ENCODE measurements at regions not wholly inside any gene's neighbourhood (a gene's known extent, or its start where the extent isn't known, plus 50 kb on each side); places are given as distances from the start of the nearest gene placed in this dataset.

- DNase-seq, result no peak
These were observed 343.1 kb upstream of the ARGLU1 start for GRCh38 chr13:106911020-106911419.

- DNase-seq, result no peak
These were observed 338.6 kb upstream of the ARGLU1 start for GRCh38 chr13:106906426-106906996.

- no peak for DNase-seq
These were observed 337.6 kb upstream of the ARGLU1 start for GRCh38 chr13:106905380-106906162.

DNA sequence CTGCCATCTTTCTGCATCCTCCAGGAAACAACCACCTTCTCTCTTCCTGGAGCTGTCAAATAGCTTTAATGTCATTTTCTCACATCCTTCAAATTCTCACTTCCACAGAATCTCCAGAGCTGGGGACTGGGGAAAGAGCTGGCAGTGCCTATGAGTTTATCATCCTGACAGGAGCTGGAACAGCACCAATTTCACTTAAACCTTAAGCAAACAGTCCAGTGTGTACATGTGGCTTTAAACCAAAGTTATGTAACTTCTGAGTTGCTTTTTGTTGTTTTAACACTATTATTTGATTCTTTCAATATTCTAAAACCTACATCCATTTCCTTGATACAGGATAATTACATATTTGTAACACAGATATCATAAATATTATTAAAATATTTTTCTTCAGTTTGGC, 331.5 kb upstream of the ARGLU1 start:
- no peak for DNase-seq

DNA sequence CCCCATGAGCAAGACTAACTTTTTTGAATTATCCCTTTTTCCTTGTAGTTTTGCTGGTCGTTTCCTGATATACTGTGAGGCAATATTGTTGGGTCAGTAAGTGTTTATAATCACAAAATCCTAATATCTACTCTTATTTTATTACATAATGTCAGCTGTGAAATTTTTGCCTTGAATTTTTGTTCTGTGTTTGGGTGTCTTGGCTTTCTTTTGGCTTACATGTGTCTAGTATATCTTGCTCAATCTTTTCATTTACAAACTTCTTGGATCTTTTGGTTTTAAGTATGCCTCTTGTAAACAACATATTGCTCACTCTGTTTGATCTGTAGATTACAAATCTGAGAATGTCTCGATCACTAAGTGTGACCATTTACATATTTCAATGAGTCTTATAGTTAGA, 330.3 kb upstream of the ARGLU1 start:
- DNase-seq, result no peak

DNA sequence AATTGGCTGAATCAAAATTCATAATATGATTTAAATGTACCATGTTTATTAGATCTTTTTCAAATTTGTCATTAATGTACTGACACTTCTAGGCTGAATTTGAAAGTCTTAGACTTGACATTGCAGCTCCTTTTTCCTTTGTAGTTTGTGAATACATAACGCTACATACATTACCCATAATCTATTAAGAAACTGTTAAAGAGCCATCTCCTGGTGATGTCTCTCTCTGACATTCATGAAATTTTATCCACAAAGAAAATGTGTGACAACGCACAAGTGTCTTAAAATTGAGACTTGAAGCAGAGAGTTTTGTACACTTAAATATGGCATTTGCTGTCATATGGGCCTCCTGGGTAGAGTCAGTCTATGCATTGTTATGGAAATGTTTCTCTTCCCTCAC, 320.2 kb upstream of the ARGLU1 start:
- no peak for DNase-seq

DNA sequence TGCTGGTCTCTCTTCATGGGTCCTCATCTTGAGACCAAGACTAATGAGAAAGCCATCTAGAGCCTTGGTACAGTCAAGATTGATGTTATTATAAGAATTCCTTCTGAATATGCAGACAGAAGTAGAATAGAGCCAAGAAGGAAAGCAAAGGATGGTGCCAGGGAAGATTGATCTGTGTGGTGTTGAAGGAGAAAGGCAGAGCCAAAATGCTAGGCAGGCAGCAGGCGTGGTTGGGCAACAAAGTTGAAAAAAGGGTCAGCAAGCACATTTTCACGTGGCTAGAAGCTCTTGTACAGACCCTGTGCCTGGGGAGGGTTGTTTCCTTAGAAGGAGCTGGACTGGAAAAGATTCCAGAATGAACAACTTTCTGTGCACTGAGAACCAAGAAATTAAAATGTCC, 319.7 kb upstream of the ARGLU1 start:
- no peak for DNase-seq

GRCh38 chr13:106883976-106884375, 316.0 kb upstream of the ARGLU1 start:
- DNase-seq, result no peak

GRCh38 chr13:106882246-106882645, 314.3 kb upstream of the ARGLU1 start:
- no peak for DNase-seq

DNA sequence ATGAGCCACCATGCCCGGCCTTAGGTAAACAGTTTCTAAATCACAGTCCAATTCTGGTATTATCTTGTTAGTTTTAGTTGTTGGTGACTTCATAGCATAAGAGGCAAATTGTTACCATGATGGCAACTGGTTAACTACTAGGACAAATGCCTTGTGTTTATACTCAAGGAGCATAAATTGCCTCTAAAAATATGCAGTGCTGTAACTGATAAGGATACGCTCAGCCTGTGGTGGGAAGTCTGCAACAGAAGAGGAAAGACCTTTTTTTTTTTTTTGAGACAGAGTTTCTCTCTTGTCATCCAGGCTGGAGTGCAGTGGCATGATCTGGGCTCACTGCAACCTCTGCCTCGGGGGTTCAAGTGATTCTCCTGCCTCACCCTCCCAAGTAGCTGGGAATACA, 311.9 kb upstream of the ARGLU1 start:
- no peak for DNase-seq

DNA sequence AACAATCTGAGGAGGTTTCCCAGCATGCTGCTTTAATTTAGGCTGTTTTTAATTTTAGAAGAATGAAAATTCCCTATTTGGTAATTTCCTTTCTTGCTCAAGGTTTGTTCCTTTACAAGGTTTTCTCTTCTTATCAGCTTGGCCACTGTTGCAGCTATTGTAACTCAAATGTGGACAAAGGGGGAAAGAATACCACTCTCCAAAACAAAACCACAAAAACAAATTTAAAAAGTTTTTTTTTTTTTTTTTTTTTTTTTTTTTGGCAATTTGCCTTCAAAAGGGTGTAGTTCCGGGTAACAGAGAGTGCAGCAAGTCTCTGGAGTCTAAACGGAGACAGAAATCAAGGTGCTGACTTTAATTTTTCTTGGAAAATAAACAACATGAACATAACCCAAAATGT, 306.4 kb upstream of the ARGLU1 start:
- no peak for DNase-seq

GRCh38 chr13:106873810-106874209, 305.9 kb upstream of the ARGLU1 start:
- no peak for DNase-seq

DNA sequence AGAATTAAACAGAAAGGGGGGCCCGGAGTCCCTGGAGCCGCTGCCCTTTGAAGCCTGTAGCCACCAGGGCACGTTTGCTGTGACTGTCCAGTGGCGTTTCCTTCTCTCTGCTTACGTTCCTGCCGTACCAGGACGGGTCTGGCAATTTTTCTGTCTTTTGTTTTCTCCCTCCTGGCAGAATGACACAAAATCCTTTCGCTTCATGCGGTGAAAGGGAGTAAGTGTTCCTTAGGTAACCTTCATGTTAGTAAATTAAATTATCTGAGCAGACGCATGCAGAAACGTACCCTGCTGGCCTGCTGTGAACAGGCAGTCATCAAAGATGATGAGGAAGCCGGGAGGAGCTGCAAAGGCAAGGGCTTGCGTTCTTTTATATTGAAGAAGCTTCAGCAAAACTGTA, 299.3 kb upstream of the ARGLU1 start:
- DNase-seq, result no peak

GRCh38 chr13:106865716-106866440, 297.9 kb upstream of the ARGLU1 start:
- no peak for DNase-seq

DNA sequence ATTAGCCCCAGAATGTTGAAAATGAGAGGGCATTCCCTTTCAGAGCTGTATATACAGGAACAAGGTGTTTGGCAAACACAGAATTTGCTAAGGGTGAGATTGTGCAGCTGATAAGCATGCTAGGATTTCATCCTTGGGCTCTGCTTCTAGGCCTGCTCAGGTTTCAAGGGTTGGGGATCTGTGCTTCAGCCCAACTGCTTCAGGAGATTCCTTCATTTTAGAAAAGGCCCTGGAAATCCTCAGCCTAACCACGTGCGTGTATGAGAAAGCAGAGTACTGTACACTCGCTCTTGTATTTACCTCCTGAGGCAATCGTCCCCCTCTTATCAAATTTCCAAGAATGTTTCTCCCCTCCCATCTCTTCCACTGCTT, 291.6 kb upstream of the ARGLU1 start:
- no peak for DNase-seq

DNA sequence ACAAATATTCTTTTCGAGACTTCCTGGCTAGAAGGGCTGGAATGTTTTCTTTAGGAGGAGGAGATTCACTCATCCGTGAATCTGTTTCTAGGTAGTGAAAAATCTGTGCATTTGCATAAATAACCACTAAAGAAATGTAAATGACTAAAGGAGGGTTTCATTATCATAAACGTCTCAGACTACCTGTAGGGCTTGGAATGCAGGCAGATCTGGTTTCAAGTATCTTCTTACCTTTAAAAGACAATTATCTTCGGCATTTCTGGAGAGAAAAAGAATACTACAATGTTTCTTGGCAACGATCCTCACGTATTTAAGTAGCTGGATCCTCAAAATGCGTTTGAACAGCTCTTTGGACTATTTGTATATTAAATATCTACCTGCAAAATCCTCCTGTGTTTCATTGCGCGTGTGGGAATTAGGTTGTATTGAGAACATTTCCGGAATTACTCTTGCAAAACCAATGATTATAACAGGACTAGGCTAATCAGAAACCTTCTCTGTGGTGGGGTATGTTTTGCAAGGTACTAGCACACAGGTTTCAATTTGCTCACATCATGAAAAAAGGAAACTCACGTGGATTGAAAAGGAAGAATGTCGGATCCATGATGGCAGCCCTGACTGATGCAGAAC, 291.1 kb upstream of the ARGLU1 start:
- no peak for DNase-seq

DNA sequence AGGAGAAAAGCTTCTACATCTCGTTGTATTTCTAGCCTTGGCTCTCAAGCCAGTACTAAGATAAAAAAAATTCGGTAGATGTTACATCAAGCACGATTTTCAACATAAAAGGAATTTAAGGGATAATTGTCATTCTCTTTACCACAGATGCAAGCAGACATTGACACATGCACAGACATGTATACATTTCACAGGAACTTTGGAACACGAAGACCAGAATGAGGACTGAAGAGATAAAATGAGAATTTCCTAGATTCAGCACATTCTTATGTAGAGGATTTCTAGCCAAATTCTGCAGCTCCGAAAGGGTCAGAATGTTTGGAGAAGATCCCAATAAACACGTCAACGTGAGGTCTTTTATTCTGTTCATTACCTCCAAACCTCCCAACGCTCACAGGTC, 284.5 kb upstream of the ARGLU1 start:
- no peak for DNase-seq

- no peak for DNase-seq
These were observed 283.2 kb upstream of the ARGLU1 start for GRCh38 chr13:106850973-106851650.

GRCh38 chr13:106846571-106847448, 278.9 kb upstream of the ARGLU1 start:
- no peak for DNase-seq

GRCh38 chr13:106836186-106836802, 268.4 kb upstream of the ARGLU1 start:
- DNase-seq, result no peak

- no peak for DNase-seq
These were observed 267.5 kb upstream of the ARGLU1 start for GRCh38 chr13:106835477-106835876.

DNA sequence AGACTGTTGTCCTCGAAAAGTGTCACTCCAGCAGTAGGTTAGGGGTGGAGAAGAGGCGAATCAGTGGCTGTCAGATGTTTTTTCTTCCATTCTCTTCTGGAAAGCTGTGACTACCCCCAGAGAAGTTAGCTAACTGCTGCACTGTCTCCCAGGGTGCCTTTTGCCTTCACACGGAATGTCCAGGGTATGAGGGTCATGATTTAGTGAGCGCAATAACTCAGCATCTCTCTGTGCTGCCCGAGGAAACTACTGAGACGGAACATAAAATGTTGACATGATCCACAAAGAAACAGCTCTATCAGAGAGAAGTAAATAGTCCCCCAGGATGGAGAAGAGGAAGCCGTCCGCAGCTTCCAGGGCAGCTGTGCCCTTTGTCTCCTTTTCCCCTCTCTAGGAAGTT, 254.0 kb upstream of the ARGLU1 start:
- no peak for DNase-seq
